HUES48 (cell line): ENCODE measurements at regions not wholly inside any gene's neighbourhood (a gene's known extent, or its start where the extent isn't known, plus 50 kb on each side); places are given as distances from the start of the nearest gene placed in this dataset.

Experiments used
- H3K27ac ChIP-seq: one replicate; pipeline ENCODE4 v1.7.0; 2013; ENCODE audit warnings: low read depth, low read length, inconsistent platforms
- H3K27me3 ChIP-seq: 2 replicates; pipeline ENCODE4 v1.6.1; 2013; ENCODE audit warnings: mild to moderate bottlenecking, low read length; ENCODE audit not compliant: control insufficient read depth, insufficient read depth
- H3K36me3 ChIP-seq: 2 replicates; pipeline ENCODE4 v1.6.1; 2013; ENCODE audit warnings: low read length; ENCODE audit not compliant: control insufficient read depth, insufficient read depth
- H3K4me1 ChIP-seq: 2 replicates; pipeline ENCODE4 v1.6.1; 2013; ENCODE audit warnings: mild to moderate bottlenecking, low read length; ENCODE audit not compliant: control insufficient read depth, insufficient read depth
- H3K4me3 ChIP-seq: 2 replicates; pipeline ENCODE4 v1.5.1; 2013; ENCODE audit warnings: mild to moderate bottlenecking, low read depth, low read length
- H3K9ac ChIP-seq: 2 replicates; pipeline ENCODE4 v1.6.1; 2013; ENCODE audit warnings: mild to moderate bottlenecking, low read depth, low read length, moderate library complexity
- H3K9me3 ChIP-seq: 2 replicates; pipeline ENCODE4 v1.6.1; 2013; ENCODE audit warnings: low read length; ENCODE audit not compliant: control insufficient read depth, insufficient read depth

- Histone ChIP-seq H3K36me3 (no peaks in the 10 kb centered on the region), H3K27ac (no peak overlapping the region), H3K9ac (no peak overlapping the region), H3K9me3 (no peaks in the 10 kb centered on the region), H3K27me3 (no peaks in the 10 kb centered on the region), H3K4me1 (no peaks in the 10 kb centered on the region), H3K4me3 (no peak overlapping the region)
These were observed 275.5 kb upstream of the B3GAT1 start for GRCh38 chr11:134687548-134687947.

- Histone ChIP-seq H3K9me3 (no peaks in the 10 kb centered on the region), H3K9ac (no peak overlapping the region), H3K36me3 (no peaks in the 10 kb centered on the region), H3K4me3 (no peak overlapping the region), H3K27ac (no peak overlapping the region), H3K4me1 (no peaks in the 10 kb centered on the region), H3K27me3 (no peaks in the 10 kb centered on the region)
These were observed 274.5 kb upstream of the B3GAT1 start for GRCh38 chr11:134686460-134687061.

GRCh38 chr11:134685793-134686380 is 273.8 kb upstream of the B3GAT1 start:
- Histone ChIP-seq H3K27ac (no peak overlapping the region), H3K9ac (no peak overlapping the region), H3K4me3 (no peak overlapping the region), H3K27me3 (no peaks in the 10 kb centered on the region), H3K36me3 (no peaks in the 10 kb centered on the region), H3K9me3 (no peaks in the 10 kb centered on the region), H3K4me1 (no peaks in the 10 kb centered on the region)

- Histone ChIP-seq H3K4me1 (no peaks in the 10 kb centered on the region), H3K9ac (no peak overlapping the region), H3K4me3 (no peak overlapping the region), H3K27me3 (no peaks in the 10 kb centered on the region), H3K27ac (no peak overlapping the region), H3K36me3 (no peaks in the 10 kb centered on the region), H3K9me3 (no peaks in the 10 kb centered on the region)
These were observed 272.5 kb upstream of the B3GAT1 start for GRCh38 chr11:134684576-134684975.

GRCh38 chr11:134683860-134684259 is 271.8 kb upstream of the B3GAT1 start:
- H3K9ac ChIP-seq, result no peak overlapping the region
- no peaks in the 10 kb centered on the region for H3K4me1 ChIP-seq
- H3K9me3 ChIP-seq, result no peaks in the 10 kb centered on the region
- H3K27ac ChIP-seq, result no peak overlapping the region
- no peak overlapping the region for H3K4me3 ChIP-seq
- H3K36me3 ChIP-seq, result no peaks in the 10 kb centered on the region
- no peaks in the 10 kb centered on the region for H3K27me3 ChIP-seq

GRCh38 chr11:134682577-134682976 is 270.5 kb upstream of the B3GAT1 start:
- no peaks in the 10 kb centered on the region for H3K9me3 ChIP-seq
- H3K4me3 ChIP-seq, result no peak overlapping the region
- H3K27me3 ChIP-seq, result no peaks in the 10 kb centered on the region
- no peak overlapping the region for H3K9ac ChIP-seq
- no peaks in the 10 kb centered on the region for H3K36me3 ChIP-seq
- H3K4me1 ChIP-seq, result no peaks in the 10 kb centered on the region
- H3K27ac ChIP-seq, result no peak overlapping the region

- Histone ChIP-seq H3K27me3 (no peaks in the 10 kb centered on the region), H3K27ac (no peak overlapping the region), H3K9ac (no peak overlapping the region), H3K4me1 (no peaks in the 10 kb centered on the region), H3K9me3 (no peaks in the 10 kb centered on the region), H3K4me3 (no peak overlapping the region), H3K36me3 (no peaks in the 10 kb centered on the region)
These were observed 267.6 kb upstream of the B3GAT1 start for GRCh38 chr11:134679592-134679991.

- no peak overlapping the region for H3K4me3 ChIP-seq
- no peak overlapping the region for H3K9ac ChIP-seq
- H3K4me1 ChIP-seq, result no peaks in the 10 kb centered on the region
- H3K9me3 ChIP-seq, result no peaks in the 10 kb centered on the region
- no peaks in the 10 kb centered on the region for H3K27me3 ChIP-seq
- H3K36me3 ChIP-seq, result no peaks in the 10 kb centered on the region
- H3K27ac ChIP-seq, result no peak overlapping the region
These were observed 266.7 kb upstream of the B3GAT1 start for GRCh38 chr11:134678744-134679143.

- Histone ChIP-seq H3K9ac (no peak overlapping the region), H3K36me3 (no peaks in the 10 kb centered on the region), H3K27ac (no peak overlapping the region), H3K27me3 (no peaks in the 10 kb centered on the region), H3K4me1 (no peaks in the 10 kb centered on the region), H3K9me3 (no peaks in the 10 kb centered on the region), H3K4me3 (no peak overlapping the region)
These were observed 266.0 kb upstream of the B3GAT1 start for GRCh38 chr11:134677891-134678551.

- Histone ChIP-seq H3K9me3 (no peaks in the 10 kb centered on the region), H3K4me3 (no peak overlapping the region), H3K9ac (no peak overlapping the region), H3K4me1 (no peaks in the 10 kb centered on the region), H3K27me3 (no peaks in the 10 kb centered on the region), H3K36me3 (no peaks in the 10 kb centered on the region), H3K27ac (no peak overlapping the region)
These were observed 265.4 kb upstream of the B3GAT1 start for GRCh38 chr11:134677397-134677822.

GRCh38 chr11:134676516-134677287 is 264.7 kb upstream of the B3GAT1 start:
- Histone ChIP-seq H3K9me3 (no peaks in the 10 kb centered on the region), H3K4me1 (no peaks in the 10 kb centered on the region), H3K27me3 (no peaks in the 10 kb centered on the region), H3K27ac (no peak overlapping the region), H3K4me3 (no peak overlapping the region), H3K9ac (no peak overlapping the region), H3K36me3 (no peaks in the 10 kb centered on the region)
